ENCODE measurements at regions not wholly inside any gene's neighbourhood (a gene's known extent, or its start where the extent isn't known, plus 50 kb on each side); places are given as distances from the start of the nearest gene placed in this dataset.
"Not testable (repeated sequence)": the region's sequence is repeated elsewhere in the genome, so short reads cannot be mapped to it uniquely, and the experiment has no call there.

GRCh38 chr21:27525780-27526179, 558.9 kb upstream of the ADAMTS5 start:
- no peak for DNase-seq (ENCODE audit: low read depth)

GRCh38 chr21:27519361-27519760, 552.5 kb upstream of the ADAMTS5 start:
- DNase-seq (ENCODE audit: low read depth) = no peak

DNA sequence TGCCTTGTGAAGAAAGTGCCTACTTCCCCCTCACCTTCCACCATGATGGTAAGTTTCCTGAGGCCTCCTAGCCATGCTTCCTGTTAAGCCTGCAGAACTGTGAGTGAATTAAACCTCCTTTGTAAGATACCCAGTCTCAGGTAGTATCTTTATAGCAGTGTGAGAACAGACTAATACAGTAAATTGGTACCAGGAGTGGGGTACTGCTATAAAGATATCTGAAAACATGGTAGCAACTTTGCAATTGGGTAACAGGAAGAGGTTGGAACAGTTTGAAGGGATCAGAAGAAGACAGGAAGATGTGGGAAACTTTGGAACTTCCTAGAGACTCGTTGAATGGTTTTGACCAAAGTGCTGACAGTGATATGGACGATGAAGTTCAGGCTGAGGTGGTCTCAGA, 550.3 kb upstream of the ADAMTS5 start:
- not testable (repeated sequence) for DNase-seq (ENCODE audit: low read depth)

- no peak for DNase-seq (ENCODE audit: low read depth)
These were observed 548.8 kb upstream of the ADAMTS5 start for GRCh38 chr21:27515676-27516075.

DNA sequence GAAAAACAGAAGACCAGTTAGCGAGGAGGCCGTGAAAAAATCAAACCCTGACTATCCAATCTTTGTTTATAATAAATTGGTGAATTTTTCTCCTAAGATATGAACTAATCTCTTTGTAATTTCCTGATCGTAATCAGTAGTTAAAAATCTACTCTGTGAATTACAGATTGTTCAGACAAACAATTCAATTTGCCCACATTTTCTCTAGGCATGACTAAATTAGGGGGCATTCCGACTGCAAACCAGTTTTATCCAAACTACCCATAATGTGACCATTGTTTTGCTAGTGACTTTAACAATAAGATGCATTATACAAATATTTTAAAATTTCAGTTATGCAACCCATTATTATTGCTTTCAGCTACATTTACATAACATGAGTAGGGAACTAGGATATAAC, 546.9 kb upstream of the ADAMTS5 start:
- no peak for DNase-seq (ENCODE audit: low read depth)

GRCh38 chr21:27513016-27513415, 546.1 kb upstream of the ADAMTS5 start:
- DNase-seq (ENCODE audit: low read depth) = no peak

- no peak for DNase-seq (ENCODE audit: low read depth)
These were observed 544.3 kb upstream of the ADAMTS5 start for GRCh38 chr21:27511233-27511632.

- no peak for DNase-seq (ENCODE audit: low read depth)
These were observed 540.8 kb upstream of the ADAMTS5 start for GRCh38 chr21:27507695-27508094.

- DNase-seq (ENCODE audit: low read depth) = no peak
These were observed 538.6 kb upstream of the ADAMTS5 start for GRCh38 chr21:27505516-27505915.

- DNase-seq (ENCODE audit: low read depth) = no peak
These were observed 535.9 kb upstream of the ADAMTS5 start for GRCh38 chr21:27502801-27503200.

GRCh38 chr21:27498025-27498424, 531.1 kb upstream of the ADAMTS5 start:
- DNase-seq (ENCODE audit: low read depth) = no peak

DNA sequence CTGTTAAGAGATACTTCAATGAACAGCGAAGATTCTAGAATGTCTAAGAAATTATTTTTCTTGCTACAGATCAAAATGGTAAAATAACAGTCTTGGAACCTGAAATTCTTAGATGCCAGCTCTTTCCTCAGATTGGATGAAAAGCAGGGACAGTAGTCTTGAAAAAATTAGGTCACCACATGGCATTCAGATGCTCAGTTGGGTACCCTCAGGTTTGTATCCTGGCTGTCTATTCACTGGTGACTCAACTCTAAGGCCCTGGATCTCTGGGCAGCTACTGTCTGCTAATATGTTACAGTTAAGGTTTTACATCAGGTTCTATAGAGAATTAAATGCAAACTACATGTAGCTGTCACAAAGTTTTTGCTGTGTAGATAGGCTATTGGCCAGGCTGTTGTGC, 528.9 kb upstream of the ADAMTS5 start:
- no peak for DNase-seq (ENCODE audit: low read depth)

- no peak for DNase-seq (ENCODE audit: low read depth)
These were observed 526.7 kb upstream of the ADAMTS5 start for GRCh38 chr21:27493542-27493941.

DNA sequence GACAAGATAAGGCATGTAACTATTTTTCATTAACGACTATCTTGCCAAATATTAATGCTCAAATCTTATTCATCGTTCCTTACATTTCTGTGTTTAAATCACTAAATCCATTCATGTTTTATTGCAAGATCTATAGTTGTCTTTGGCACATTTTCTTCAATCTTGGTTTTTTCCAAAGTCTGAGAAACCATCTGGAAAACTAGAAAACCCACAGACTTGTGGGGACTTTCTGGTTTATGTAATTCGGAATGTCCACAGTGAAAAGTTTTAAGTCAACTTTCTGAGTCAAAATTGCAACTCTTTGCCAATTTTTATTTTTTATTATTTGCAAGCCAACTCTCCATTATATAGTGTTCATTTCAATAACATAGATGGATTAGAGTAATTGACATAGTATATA, 520.8 kb upstream of the ADAMTS5 start:
- no peak for DNase-seq (ENCODE audit: low read depth)

DNA sequence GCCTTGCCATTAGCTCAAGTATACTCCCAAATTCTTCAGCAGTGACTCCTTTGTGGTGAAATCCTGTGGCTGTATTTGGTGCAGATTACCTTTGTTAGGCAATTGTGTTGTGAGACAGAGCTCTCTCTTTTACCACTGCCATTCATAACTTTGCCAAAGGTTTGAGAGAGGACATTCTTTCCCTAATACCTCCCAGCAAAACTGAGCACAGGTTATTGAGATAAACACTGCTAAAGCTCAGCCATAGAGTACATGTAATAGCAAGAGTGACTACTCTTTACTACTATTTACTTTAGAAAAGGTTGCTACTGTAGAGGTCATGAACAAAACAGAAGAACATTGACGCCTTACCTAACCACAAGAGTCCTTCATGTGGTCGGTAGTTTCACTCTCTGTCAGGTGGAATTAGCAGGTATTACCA, 514.0 kb upstream of the ADAMTS5 start:
- DNase-seq (ENCODE audit: low read depth) = no peak

- no peak for DNase-seq (ENCODE audit: low read depth)
These were observed 510.4 kb upstream of the ADAMTS5 start for GRCh38 chr21:27477296-27477695.

GRCh38 chr21:27476696-27477095, 509.8 kb upstream of the ADAMTS5 start:
- no peak for DNase-seq (ENCODE audit: low read depth)

DNA sequence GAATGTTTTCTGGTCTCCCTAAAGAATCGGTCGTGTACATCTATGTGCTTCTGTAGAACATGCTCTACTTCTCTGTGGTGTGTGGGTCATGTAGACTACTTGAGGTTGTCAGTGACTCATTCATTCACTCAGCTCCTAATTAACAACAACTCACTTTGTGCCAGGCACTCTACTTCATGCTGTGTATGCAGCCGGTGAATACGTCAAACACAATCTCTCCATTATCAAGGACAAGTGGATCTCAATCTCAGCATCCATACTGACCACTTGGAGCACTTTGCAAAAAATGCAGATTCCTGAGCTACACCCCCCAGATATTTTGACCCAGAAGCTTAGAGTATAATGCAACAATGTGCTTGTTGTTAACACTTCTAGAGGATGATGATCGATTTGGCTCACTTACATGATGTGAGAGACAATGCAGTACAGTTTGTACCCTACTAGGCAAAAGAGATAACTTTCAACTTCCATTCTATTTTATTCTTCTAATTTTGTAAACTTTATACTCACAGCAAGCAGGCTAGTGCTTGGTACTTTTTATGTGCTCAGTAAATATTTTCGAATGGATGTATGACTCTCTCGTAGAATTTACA, 508.6 kb upstream of the ADAMTS5 start:
- DNase-seq (ENCODE audit: low read depth) = no peak

- DNase-seq (ENCODE audit: low read depth) = no peak
These were observed 500.5 kb upstream of the ADAMTS5 start for GRCh38 chr21:27467366-27467765.

DNA sequence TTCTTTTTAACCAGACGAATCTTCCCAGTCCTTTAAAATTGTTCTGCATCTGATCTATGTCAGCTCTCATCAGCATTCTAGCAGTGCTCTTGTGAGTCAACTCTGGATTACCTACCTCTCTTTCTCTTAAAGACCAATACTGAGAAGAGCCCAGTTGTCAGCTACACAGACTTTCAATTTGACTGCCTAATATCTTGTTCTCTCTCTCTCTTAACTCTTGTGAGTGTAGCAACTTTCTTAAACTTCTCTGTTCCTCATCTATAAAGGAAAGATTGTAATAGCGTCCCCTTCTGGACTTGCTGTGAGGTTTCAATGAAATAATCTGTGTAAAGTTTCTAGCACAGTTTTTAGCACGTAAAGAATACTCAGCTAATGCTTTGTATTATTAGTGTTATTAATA, 499.3 kb upstream of the ADAMTS5 start:
- no peak for DNase-seq (ENCODE audit: low read depth)

GRCh38 chr21:27464648-27465047, 497.8 kb upstream of the ADAMTS5 start:
- DNase-seq (ENCODE audit: low read depth) = no peak

DNA sequence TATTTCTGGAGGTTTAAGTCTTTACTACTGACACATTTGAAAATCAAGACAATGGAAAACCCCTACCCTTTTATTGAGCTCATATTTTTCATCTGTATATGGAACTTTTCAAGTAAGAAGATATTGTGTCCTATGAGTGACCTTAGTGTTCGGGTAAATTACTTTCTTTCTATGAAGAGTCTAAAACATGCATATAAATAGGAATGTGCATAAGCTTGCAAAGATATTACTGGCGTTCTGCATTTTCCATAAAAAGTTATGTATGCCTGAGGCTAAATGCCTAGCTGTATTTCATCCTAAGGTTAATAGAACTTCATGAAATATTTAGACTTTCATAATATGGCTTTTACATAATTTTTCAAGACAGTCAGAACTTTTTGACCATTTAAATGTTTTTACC, 495.8 kb upstream of the ADAMTS5 start:
- no peak for DNase-seq (ENCODE audit: low read depth)

- DNase-seq (ENCODE audit: low read depth) = no peak
These were observed 487.3 kb upstream of the ADAMTS5 start for GRCh38 chr21:27454234-27454633.

- DNase-seq (ENCODE audit: low read depth) = no peak
These were observed 484.2 kb upstream of the ADAMTS5 start for GRCh38 chr21:27451116-27451515.

Measured in forelimb muscle (tissue), 1 donor.